Testis (tissue), 2 donors: ENCODE measurements at regions not wholly inside any gene's neighbourhood (a gene's known extent, or its start where the extent isn't known, plus 50 kb on each side); places are given as distances from the start of the nearest gene placed in this dataset.
"Not testable (repeated sequence)": the region's sequence is repeated elsewhere in the genome, so short reads cannot be mapped to it uniquely, and the experiment has no call there.

Experiments
- DNase-seq: peaks from one replicate; pipeline ENCODE4 v3.0.0-alpha.2; 2019
- H3K27ac ChIP-seq, 2 donors: fragments of 200-600 bp; sonication (generic); one replicate each; pipeline ENCODE4 v1.5.1; 2019
- H3K27me3 ChIP-seq: fragments of 200-600 bp; sonication (generic); one replicate; pipeline ENCODE4 v1.5.1; 2019
- H3K36me3 ChIP-seq: fragments of 200-600 bp; sonication (generic); one replicate; pipeline ENCODE4 v1.5.1; 2017; ENCODE audit warnings: low read depth; ENCODE audit errors: missing control alignments
- H3K4me1 ChIP-seq: fragments of 200-600 bp; sonication (generic); one replicate; pipeline ENCODE4 v1.5.1; 2019
- H3K4me3 ChIP-seq, 2 donors: fragments of 200-600 bp; sonication (generic); one replicate each; pipeline ENCODE4 v1.5.1; 2017 to 2019
- H3K9me3 ChIP-seq: fragments of 200-600 bp; sonication (generic); one replicate; pipeline ENCODE4 v1.5.1; 2017
- WGBS, 2 donors: methylation state at CpG; one replicate each; pipeline ENCODE4 v1.1.5; 2018; 5-methylcytosine and 5-hydroxymethylcytosine counted together
- intact Hi-C: fragments of 100-400 bp; cut with DNase I; formaldehyde crosslinking; loops from one replicate; pipeline ENCODE4 v1.15.1; 2023; ENCODE audit warnings: low total_unique reads
- TF ChIP-seq, protein P1 (sequence below), 3 experiments: fragments of 450-650 bp in 2 of 3; fragments of 200-600 bp in 1 of 3; sonication (generic) in 1 of 3; IDR thresholded peaks; one replicate each; pipeline ENCODE4 v1.5.1; 2016 to 2019; ENCODE audit warnings: antibody characterized with exemption in 3 of 3, mild to moderate bottlenecking in 2 of 3, moderate library complexity in 1 of 3

DNA sequence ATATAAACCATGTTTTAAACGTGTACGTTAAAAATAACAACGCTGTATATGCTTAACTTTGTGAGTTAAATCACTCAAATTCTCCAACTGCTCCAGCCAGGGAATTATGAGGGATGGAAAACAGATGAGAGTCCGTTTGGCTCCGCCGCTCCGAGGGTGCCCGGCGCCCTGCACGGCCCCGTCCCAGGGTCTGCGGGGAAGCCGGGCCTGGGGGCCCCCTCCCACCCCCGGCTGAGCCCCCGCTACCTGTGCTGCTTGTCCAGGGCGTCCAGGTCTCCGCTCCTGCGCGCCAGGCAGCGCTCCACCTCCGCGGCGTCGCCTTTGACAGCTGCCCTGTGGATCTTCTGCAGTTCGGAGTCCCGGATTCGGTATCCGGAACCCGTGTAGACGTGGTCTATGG, 415.5 kb downstream of the FOXD4L4 start:
- H3K36me3 ChIP-seq, H3K4me3 ChIP-seq, H3K4me1 ChIP-seq, H3K27ac ChIP-seq, H3K9me3 ChIP-seq, DNase-seq, H3K27me3 ChIP-seq, intact Hi-C loops: not testable (repeated sequence)
- WGBS, 2 donors, result no CpG with 5 or more reads among the region's 30 CpGs

DNA sequence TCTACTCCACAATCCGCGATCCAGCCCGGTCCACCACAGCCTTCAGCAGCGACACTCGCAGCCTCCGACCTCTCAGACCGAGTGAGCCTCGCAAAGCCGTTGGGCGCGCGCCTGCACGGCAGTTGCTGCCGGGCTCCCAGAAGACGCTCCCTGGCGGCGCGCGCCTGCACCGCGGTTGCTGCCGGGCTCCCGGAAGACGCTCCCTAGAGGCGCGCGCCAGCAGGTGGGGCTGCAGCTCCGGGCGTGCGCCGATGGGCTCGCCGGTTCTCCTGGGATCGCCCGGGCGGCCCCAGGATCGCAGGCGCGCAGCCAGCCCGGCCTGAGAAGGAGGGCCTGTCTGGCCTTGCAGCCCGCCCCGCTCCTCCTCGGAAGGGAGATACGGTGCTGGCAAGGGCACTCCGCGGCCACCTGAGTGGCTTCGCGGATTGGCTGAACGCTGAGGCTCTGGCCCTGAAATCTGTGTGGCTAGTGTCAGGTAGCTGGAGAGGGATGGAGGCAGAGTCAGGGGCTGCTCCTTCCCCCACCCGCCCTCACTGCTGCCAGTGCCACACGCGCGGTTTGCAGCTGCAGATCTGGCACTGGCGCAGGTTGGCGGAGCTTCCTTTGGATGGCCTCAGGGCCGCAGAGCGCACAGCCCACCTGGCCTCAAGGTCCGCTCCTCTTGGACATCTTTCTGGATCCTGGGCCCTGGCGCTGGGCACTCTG, 416.2 kb downstream of the FOXD4L4 start:
- H3K4me1 ChIP-seq, intact Hi-C loops, H3K27me3 ChIP-seq, H3K27ac ChIP-seq, H3K4me3 ChIP-seq, H3K36me3 ChIP-seq, H3K9me3 ChIP-seq: not testable (repeated sequence)
- TF ChIP-seq, protein P1, sequence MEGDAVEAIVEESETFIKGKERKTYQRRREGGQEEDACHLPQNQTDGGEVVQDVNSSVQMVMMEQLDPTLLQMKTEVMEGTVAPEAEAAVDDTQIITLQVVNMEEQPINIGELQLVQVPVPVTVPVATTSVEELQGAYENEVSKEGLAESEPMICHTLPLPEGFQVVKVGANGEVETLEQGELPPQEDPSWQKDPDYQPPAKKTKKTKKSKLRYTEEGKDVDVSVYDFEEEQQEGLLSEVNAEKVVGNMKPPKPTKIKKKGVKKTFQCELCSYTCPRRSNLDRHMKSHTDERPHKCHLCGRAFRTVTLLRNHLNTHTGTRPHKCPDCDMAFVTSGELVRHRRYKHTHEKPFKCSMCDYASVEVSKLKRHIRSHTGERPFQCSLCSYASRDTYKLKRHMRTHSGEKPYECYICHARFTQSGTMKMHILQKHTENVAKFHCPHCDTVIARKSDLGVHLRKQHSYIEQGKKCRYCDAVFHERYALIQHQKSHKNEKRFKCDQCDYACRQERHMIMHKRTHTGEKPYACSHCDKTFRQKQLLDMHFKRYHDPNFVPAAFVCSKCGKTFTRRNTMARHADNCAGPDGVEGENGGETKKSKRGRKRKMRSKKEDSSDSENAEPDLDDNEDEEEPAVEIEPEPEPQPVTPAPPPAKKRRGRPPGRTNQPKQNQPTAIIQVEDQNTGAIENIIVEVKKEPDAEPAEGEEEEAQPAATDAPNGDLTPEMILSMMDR (IDR thresholded peaks at IDR 0.05), result peak in 1 of 3 experiments; percentile 25
- DNase-seq, result peak; percentile 65
- WGBS, 2 donors, result 0% methylated on average over 11 of the region's 59 CpGs; no CpG with 5 or more reads in 1 of the 2 donors

DNA sequence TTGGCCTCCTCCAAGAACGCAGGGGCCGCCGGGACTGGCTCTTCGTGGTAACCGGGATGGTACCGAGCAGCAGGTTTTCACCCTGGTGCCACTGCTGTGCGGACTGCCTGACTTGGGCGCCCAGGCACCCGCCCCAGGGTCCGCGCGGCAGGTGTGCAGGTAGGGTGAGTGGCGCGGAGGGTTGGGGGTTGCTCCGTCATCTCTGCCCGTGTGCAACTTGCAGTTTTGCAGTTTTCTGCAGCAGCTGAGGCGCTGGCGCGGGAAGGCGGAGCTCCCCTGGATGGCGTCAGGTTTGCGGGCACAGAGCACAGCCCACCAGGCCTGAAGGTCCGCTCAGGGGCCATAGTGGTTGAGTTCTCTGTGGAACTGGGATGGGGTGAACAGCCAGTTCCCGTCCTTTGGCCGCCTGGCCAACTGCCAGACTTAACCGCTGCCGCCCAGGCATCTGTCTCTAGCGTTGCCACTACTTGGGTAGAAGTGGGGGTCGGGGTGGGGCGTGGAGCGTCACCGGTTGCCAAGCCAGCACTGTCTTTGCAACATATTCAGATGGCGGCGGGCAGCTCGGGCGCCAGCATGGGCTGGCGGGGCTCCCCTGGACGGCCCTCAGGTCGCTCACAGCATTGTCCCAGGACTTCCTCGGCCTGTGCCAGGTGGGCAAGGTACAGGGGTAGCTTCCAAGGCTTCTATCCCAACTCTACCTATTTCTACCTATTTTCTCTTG, 417.2 kb downstream of the FOXD4L4 start:
- H3K27ac ChIP-seq, H3K36me3 ChIP-seq, intact Hi-C loops, H3K4me1 ChIP-seq, H3K27me3 ChIP-seq, H3K9me3 ChIP-seq: not testable (repeated sequence)
- WGBS, 2 donors, result 10% methylated on average over 18 of the region's 40 CpGs; no CpG with 5 or more reads in 1 of the 2 donors
- peak; percentile 14 for DNase-seq
- H3K4me3 ChIP-seq, result peak overlapping the region in 1 of 2 donors; percentile 23

DNA sequence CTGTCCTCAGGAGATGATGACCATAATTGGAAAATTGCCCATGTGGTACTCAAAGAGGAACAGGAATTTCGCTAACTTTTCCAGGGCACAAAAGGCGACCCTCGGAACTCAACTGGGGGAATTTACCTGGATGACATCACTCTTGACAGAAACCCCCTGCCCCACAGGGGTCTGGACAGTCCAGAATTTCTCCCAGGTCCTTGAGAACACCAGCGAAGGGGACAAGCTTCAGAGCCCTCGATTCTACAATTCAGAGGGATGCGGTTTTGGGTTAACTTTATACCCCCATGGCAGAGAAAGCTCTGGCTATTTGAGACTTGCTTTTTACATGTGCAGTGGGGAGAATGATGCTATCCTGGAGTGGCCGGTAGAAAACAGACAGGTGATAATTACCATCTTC, 445.4 kb downstream of the FOXD4L4 start:
- intact Hi-C loops, H3K4me3 ChIP-seq, H3K36me3 ChIP-seq, H3K4me1 ChIP-seq, H3K27me3 ChIP-seq, DNase-seq, H3K9me3 ChIP-seq, H3K27ac ChIP-seq: not testable (repeated sequence)
- 83 to 87% methylated on average over 2 to 6 of the region's 7 CpGs for WGBS, 2 donors

DNA sequence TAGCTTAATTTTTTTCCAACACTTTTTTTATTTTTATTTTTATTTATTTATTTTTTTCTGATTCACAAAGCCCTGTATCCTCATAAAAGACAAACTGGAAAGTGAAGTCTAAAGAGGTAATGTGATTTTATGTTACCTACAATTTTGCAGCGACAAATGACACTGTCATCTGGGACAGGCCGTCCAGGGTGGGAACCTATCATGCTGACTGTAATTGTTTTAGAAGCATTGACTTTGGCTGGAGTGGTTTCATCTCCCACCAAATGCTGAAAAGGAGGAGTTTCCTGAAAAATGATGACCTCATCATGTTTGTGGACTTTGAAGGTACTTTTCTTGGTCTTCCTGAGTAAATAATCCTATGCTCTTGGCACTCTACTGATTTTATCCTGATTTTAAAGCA, 446.7 kb downstream of the FOXD4L4 start:
- WGBS, 2 donors, result 69 to 82% methylated on average over 2 of the region's 2 CpGs
- intact Hi-C loops, DNase-seq, H3K27ac ChIP-seq, H3K4me3 ChIP-seq, H3K9me3 ChIP-seq, H3K4me1 ChIP-seq, H3K36me3 ChIP-seq, H3K27me3 ChIP-seq: not testable (repeated sequence)

DNA sequence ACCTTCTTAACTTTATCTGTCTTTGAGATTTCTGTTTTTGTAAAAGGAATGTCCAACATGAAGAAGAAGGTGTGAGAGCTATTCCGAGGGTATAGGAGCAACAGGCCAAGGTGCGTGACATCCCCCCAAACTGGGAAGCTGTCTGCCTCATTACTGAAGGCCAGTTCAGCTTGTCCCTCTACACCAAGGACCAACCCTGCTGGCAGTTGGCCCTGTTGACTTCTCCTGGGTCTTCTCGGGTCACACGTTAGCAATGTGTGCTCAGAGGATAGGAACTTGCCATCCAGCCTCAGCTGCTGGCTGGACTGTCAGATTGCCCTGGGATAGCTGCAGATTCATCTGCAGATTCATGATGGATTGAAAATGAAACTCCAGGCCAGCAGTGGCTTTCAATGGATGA, 460.3 kb downstream of the FOXD4L4 start:
- no CpG with 5 or more reads among the region's 4 CpGs for WGBS, 2 donors
- H3K36me3 ChIP-seq, H3K27ac ChIP-seq, H3K9me3 ChIP-seq, DNase-seq, H3K4me3 ChIP-seq, intact Hi-C loops, H3K4me1 ChIP-seq, H3K27me3 ChIP-seq: not testable (repeated sequence)

DNA sequence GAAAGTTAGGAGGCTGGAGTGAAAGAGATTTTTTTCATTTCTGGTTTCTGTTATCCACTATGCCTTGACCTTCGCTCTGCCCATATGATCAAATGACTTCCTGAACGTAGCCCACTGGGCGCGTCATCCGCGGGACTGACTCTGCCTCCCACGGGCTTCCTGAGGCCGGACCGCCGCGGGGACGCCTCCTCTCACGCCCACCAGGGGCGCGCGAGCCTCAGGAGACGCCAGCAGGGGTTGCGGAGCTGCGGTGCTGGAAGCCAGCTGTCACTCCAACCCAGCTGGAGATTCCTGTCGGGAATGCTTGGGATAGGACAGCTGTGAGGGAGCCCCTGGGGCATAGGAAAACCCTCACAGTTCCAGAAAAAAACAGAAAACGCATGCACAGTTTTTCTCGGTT, 461.5 kb downstream of the FOXD4L4 start:
- intact Hi-C loops, H3K4me3 ChIP-seq, H3K36me3 ChIP-seq, H3K4me1 ChIP-seq, H3K27ac ChIP-seq, H3K27me3 ChIP-seq, H3K9me3 ChIP-seq: not testable (repeated sequence)
- peak; percentile 33 for DNase-seq
- TF ChIP-seq, protein P1 (IDR thresholded peaks at IDR 0.05), result peak in 1 of 3 experiments; percentile 17
- 48% methylated on average over 22 of the region's 22 CpGs; no CpG with 5 or more reads in 1 of the 2 donors for WGBS, 2 donors

DNA sequence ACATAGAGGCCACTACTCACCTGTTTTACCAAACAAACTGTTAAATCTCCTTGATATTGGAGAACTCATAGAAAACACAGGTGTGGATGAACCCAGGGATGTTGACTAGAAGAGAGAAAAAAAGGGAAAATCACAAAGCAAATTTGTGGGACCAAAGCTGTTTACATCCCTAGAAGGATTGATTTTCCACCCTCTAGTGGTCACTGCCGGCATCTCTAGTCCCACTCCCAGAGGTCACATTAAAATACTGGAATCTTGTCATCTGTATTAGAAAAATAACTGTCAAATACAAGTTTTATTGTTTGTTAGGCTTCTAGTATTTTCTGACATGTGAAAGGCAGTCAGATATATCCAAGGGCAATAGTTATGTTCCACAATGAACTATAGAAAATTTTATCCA, 469.7 kb downstream of the FOXD4L4 start:
- no CpG with 5 or more reads among the region's 1 CpG for WGBS, 2 donors
- intact Hi-C loops, H3K4me3 ChIP-seq, H3K27me3 ChIP-seq, DNase-seq, H3K36me3 ChIP-seq, H3K27ac ChIP-seq, H3K4me1 ChIP-seq, H3K9me3 ChIP-seq: not testable (repeated sequence)

DNA sequence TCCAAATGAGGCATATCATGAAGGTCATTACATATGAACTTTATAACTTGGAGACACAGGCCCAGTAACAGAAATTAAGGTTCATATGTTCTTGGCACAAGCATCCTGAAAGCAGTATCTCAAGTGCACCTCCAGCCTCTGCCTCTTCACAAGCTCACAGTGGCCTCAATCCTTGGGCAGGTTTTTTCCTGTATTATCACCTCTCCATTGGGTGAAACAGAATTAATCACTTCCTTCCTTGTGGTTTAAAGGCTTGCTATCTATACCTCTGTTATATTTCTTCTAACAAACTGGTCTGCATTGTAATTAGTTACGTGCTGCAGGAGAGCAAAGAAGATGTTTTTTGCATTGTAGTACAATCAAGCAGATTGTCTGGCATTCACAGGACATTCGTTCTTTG, 471.0 kb downstream of the FOXD4L4 start:
- intact Hi-C loops, DNase-seq, H3K27ac ChIP-seq, H3K36me3 ChIP-seq, H3K27me3 ChIP-seq, H3K9me3 ChIP-seq, H3K4me3 ChIP-seq, H3K4me1 ChIP-seq: not testable (repeated sequence)
- WGBS, 2 donors, result 73 to 100% methylated on average over 1 of the region's 2 CpGs

DNA sequence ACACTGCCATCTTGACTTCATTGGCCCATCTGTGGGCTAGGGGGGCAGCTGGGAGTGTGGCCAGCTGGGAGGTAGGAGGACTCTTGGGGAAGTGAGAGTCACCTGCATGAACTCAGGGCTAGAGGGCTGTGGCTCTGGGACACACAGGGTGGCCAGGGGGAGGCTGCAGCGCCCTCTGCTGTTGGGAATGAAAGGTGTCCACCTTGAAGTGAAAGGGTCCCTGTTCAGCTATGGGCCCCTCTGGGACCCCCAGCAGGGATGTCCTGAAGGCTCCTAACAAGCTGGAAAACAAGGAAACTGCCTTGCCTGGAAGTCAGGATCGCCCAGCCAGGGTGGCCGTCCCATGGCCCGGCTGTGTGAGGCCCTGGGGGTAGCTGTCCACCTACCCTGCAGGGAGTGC, 507.8 kb downstream of the FOXD4L4 start:
- 94% methylated on average over 3 of the region's 4 CpGs; no CpG with 5 or more reads in 1 of the 2 donors for WGBS, 2 donors
- intact Hi-C loops, H3K36me3 ChIP-seq, H3K4me3 ChIP-seq, H3K27ac ChIP-seq, H3K4me1 ChIP-seq, H3K9me3 ChIP-seq, H3K27me3 ChIP-seq: not testable (repeated sequence)
- DNase-seq, result peak; percentile 16
